CD4-positive, alpha-beta T cell treated with Interleukin-1 beta for 1 hour (primary cell): ENCODE measurements at regions not wholly inside any gene's neighbourhood (a gene's known extent, or its start where the extent isn't known, plus 50 kb on each side); places are given as distances from the start of the nearest gene placed in this dataset.
"Not testable (repeated sequence)": the region's sequence is repeated elsewhere in the genome, so short reads cannot be mapped to it uniquely, and the experiment has no call there.

Source experiments
- DNase-seq, 2 donors: peaks; one replicate each; pipeline ENCODE4 v3.0.0-alpha.2; 2020 to 2022

- no peak for DNase-seq
Observed at GRCh38 chr3:34396956-34397355, 598.5 kb downstream of the PDCD6IP start.

- no peak for DNase-seq
Observed at GRCh38 chr3:34399401-34399800, 601.0 kb downstream of the PDCD6IP start.

- DNase-seq = no peak
Observed at GRCh38 chr3:34405159-34405558, 606.7 kb downstream of the PDCD6IP start.

- DNase-seq = no peak
Observed at GRCh38 chr3:34407281-34407680, 608.9 kb downstream of the PDCD6IP start.

- DNase-seq = no peak
Observed at GRCh38 chr3:34408088-34408487, 609.7 kb downstream of the PDCD6IP start.

GRCh38 chr3:34411596-34411995, 613.2 kb downstream of the PDCD6IP start:
- DNase-seq = no peak

GRCh38 chr3:34419801-34420200, 621.4 kb downstream of the PDCD6IP start:
- DNase-seq = no peak

- no peak for DNase-seq
Observed at GRCh38 chr3:34421762-34422161, 623.3 kb downstream of the PDCD6IP start.

- DNase-seq = no peak
Observed at GRCh38 chr3:34439796-34440195, 641.4 kb downstream of the PDCD6IP start.

- no peak for DNase-seq
Observed at GRCh38 chr3:34444137-34444536, 645.7 kb downstream of the PDCD6IP start.

- DNase-seq = no peak
Observed at GRCh38 chr3:34449305-34449704, 650.9 kb downstream of the PDCD6IP start.

GRCh38 chr3:34463414-34463813, 665.0 kb downstream of the PDCD6IP start:
- DNase-seq = no peak

- DNase-seq = no peak
Observed at GRCh38 chr3:34464646-34465045, 666.2 kb downstream of the PDCD6IP start.

GRCh38 chr3:34475851-34476250, 677.4 kb downstream of the PDCD6IP start:
- no peak for DNase-seq

- DNase-seq = no peak
Observed at GRCh38 chr3:34483311-34483887, 685.0 kb downstream of the PDCD6IP start.

GRCh38 chr3:34504366-34504765, 705.9 kb downstream of the PDCD6IP start:
- no peak for DNase-seq

- no peak for DNase-seq
Observed at GRCh38 chr3:34504775-34505174, 706.3 kb downstream of the PDCD6IP start.

- DNase-seq = no peak
Observed at GRCh38 chr3:34508732-34509131, 710.3 kb downstream of the PDCD6IP start.

GRCh38 chr3:34511891-34512290, 713.5 kb downstream of the PDCD6IP start:
- no peak for DNase-seq

- DNase-seq = not testable (repeated sequence)
Observed at GRCh38 chr3:34519008-34519407, 720.6 kb downstream of the PDCD6IP start.

- DNase-seq = no peak
Observed at GRCh38 chr3:34531156-34531555, 732.7 kb downstream of the PDCD6IP start.

- DNase-seq = no peak
Observed at GRCh38 chr3:34533451-34533850, 735.0 kb downstream of the PDCD6IP start.

GRCh38 chr3:34534013-34534412, 735.6 kb downstream of the PDCD6IP start:
- no peak for DNase-seq

GRCh38 chr3:34544136-34544535, 745.7 kb downstream of the PDCD6IP start:
- no peak for DNase-seq

- DNase-seq = no peak
Observed at GRCh38 chr3:34547297-34547920, 749.0 kb downstream of the PDCD6IP start.
